Fibroblast of lung (primary cell): ENCODE measurements at regions not wholly inside any gene's neighbourhood (a gene's known extent, or its start where the extent isn't known, plus 50 kb on each side); places are given as distances from the start of the nearest gene placed in this dataset.

ENCODE experiments used
- DNase-seq, 2 donors: peaks; one replicate each; pipeline versions ENCODE4 v3.0.0 to v3.0.0-alpha.2; 2010; ENCODE audit warnings: low read depth in 2 of 2
- H2AFZ ChIP-seq: 2 replicates; pipeline ENCODE4 v1.5.1; 2012; ENCODE audit warnings: low read length, control low read depth, inconsistent platforms
- H3K27ac ChIP-seq: 2 replicates; pipeline ENCODE4 v1.5.1; 2011; ENCODE audit warnings: low read length, control low read depth; ENCODE audit not compliant: insufficient read depth
- H3K27me3 ChIP-seq: 2 replicates; pipeline ENCODE4 v1.5.1; 2011; ENCODE audit warnings: mild to moderate bottlenecking, low read length; ENCODE audit not compliant: control insufficient read depth, insufficient read depth
- H3K36me3 ChIP-seq: 2 replicates; pipeline ENCODE4 v1.5.1; 2011; ENCODE audit warnings: low read length; ENCODE audit not compliant: control insufficient read depth, insufficient read depth
- H3K4me1 ChIP-seq: 2 replicates; pipeline ENCODE4 v1.5.1; 2011; ENCODE audit warnings: low read length; ENCODE audit not compliant: control insufficient read depth, insufficient read depth; ENCODE audit errors: extremely low read depth
- H3K4me2 ChIP-seq: 2 replicates; pipeline ENCODE4 v1.5.1; 2011; ENCODE audit warnings: low read length, control low read depth; ENCODE audit not compliant: insufficient read depth; ENCODE audit errors: extremely low read depth
- H3K4me3 ChIP-seq, 4 experiments: fragments of 200-600 bp in 1 of 4; sonication (generic) in 1 of 4; replicated peaks in 1 of 4; 2 replicates each; pipeline ENCODE4 v1.5.1; 2011 to 2016; ENCODE audit warnings: low read length in 4 of 4, low read depth in 3 of 4, mild to moderate bottlenecking in 3 of 4, control low read depth in 2 of 4, inconsistent platforms in 1 of 4, mixed read lengths in 1 of 4; ENCODE audit not compliant: insufficient read depth in 1 of 4; ENCODE audit errors: control extremely low read depth in 1 of 4
- H3K79me2 ChIP-seq: 2 replicates; pipeline ENCODE4 v1.5.1; 2012; ENCODE audit warnings: mild to moderate bottlenecking, low read length, inconsistent platforms; ENCODE audit not compliant: control insufficient read depth, insufficient read depth
- H3K9ac ChIP-seq: 2 replicates; pipeline ENCODE4 v1.5.1; 2011; ENCODE audit warnings: mild to moderate bottlenecking, low read length, control low read depth; ENCODE audit not compliant: insufficient read depth
- H3K9me3 ChIP-seq: 2 replicates; pipeline ENCODE4 v1.5.1; 2012; ENCODE audit warnings: low read depth, low read length; ENCODE audit not compliant: control insufficient read depth, insufficient read depth
- H4K20me1 ChIP-seq: 2 replicates; pipeline ENCODE4 v1.5.1; 2011; ENCODE audit warnings: low read length; ENCODE audit not compliant: control insufficient read depth, insufficient read depth; ENCODE audit errors: extremely low read depth
- EZH2 ChIP-seq: IDR thresholded peaks from 2 replicates; pipeline ENCODE4 v1.5.1; 2012; ENCODE audit warnings: low read length, control low read depth, mild to moderate bottlenecking; ENCODE audit errors: missing control alignments
- TF ChIP-seq, protein P1 (sequence below), 2 donors: IDR thresholded peaks in 1 of 2; conservative IDR thresholded peaks in 1 of 2; 1 replicate in 1 of 2; 2 replicates in 1 of 2; pipeline ENCODE4 v1.5.1; 2011 to 2012; ENCODE audit warnings: low read length in 2 of 2, control low read depth in 1 of 2, inconsistent platforms in 1 of 2, low read depth in 1 of 2, mild to moderate bottlenecking in 1 of 2

DNA sequence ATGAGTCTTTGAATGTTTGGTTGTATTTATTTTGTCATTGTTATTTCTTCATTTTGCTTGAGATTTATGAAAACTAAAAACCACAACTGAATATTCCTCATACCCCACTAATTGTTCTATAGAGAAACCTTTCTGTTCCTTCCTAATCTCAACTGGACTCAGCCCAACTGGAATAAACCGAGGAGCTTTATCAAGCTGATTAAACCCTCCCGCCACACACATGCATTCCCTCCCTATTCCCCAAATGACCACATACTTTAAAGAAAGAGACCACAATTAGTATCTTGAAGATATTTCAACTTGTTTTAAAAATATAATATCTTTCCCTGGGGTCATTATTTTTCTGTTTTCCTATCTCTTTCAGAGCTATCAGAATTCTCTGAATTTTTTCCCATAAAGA is 107.5 kb downstream of the OSR1 start:
- Histone ChIP-seq H3K9ac (no peak overlapping the region), H3K27me3 (no peaks in the 10 kb centered on the region), H3K79me2 (no peaks in the 10 kb centered on the region), H4K20me1 (no peaks in the 10 kb centered on the region), H3K36me3 (no peaks in the 10 kb centered on the region), H3K27ac (no peak overlapping the region), H3K4me1 (peaks cover 5% of the 10 kb centered on the region), H3K4me2 (no peak overlapping the region), H3K4me3 (no peak overlapping the region), H3K9me3 (no peaks in the 10 kb centered on the region), H2AFZ (no peak overlapping the region)
- no peak for TF ChIP-seq EZH2
- TF ChIP-seq, protein P1, sequence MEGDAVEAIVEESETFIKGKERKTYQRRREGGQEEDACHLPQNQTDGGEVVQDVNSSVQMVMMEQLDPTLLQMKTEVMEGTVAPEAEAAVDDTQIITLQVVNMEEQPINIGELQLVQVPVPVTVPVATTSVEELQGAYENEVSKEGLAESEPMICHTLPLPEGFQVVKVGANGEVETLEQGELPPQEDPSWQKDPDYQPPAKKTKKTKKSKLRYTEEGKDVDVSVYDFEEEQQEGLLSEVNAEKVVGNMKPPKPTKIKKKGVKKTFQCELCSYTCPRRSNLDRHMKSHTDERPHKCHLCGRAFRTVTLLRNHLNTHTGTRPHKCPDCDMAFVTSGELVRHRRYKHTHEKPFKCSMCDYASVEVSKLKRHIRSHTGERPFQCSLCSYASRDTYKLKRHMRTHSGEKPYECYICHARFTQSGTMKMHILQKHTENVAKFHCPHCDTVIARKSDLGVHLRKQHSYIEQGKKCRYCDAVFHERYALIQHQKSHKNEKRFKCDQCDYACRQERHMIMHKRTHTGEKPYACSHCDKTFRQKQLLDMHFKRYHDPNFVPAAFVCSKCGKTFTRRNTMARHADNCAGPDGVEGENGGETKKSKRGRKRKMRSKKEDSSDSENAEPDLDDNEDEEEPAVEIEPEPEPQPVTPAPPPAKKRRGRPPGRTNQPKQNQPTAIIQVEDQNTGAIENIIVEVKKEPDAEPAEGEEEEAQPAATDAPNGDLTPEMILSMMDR (conservative IDR thresholded peaks at IDR 0.05 in 1 of 2, IDR thresholded peaks at IDR 0.05 in 1 of 2; ENCODE audit: low read depth in 1 of 2, low read length in 2 of 2), result no peak
- peak in 1 of 2 donors; percentile 48 for DNase-seq

DNA sequence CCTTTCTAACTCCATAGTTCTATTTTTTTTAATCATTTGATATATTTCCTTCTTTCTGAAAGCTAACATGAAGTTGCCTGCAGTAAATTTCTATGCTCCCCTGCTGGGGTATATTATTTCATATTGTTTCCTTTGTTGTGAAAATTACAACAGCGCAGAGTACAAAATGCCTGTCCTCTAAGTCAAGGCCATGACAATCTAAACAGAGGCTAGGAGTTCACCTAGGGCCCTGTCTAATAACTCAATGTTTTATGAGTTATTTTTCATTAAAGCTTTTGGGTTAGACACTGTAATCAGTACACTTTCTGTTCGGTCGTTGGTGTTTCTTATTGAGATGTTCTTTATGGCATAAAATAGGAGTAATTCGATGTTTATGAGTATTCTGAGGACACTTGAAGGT is 111.2 kb downstream of the OSR1 start:
- H3K9me3 ChIP-seq, result no peaks in the 10 kb centered on the region
- no peak overlapping the region for H3K27ac ChIP-seq
- H3K79me2 ChIP-seq, result no peaks in the 10 kb centered on the region
- H3K4me3 ChIP-seq, result no peak overlapping the region
- TF ChIP-seq, protein P1 (conservative IDR thresholded peaks at IDR 0.05 in 1 of 2, IDR thresholded peaks at IDR 0.05 in 1 of 2; ENCODE audit: low read depth in 1 of 2, low read length in 2 of 2), result no peak
- TF ChIP-seq EZH2, result no peak
- H3K9ac ChIP-seq, result no peak overlapping the region
- H2AFZ ChIP-seq, result no peak overlapping the region
- no peaks in the 10 kb centered on the region for H3K27me3 ChIP-seq
- no peak for DNase-seq
- no peaks in the 10 kb centered on the region for H3K36me3 ChIP-seq
- no peak overlapping the region for H3K4me2 ChIP-seq
- H3K4me1 ChIP-seq, result no peaks in the 10 kb centered on the region
- no peaks in the 10 kb centered on the region for H4K20me1 ChIP-seq

DNA sequence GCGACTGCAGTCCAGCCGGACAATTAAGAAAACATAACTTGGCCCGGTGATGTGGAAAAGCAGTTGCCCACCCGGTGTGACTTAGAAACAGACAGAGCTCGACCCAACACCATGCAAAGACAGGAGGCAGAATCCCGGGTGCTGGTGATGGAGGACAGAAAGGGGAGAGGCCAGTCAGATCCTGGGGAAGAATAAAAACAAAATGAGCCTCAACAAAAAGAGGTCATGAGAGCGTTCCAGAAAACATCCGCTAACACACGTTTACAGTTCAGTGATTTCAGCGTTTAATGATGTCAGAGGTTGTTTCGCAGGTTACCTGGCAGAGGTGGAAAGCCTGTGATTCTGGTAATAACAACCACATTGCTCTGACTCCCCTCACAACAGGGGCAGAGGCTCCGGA is 111.9 kb downstream of the OSR1 start:
- Histone ChIP-seq H3K36me3 (no peaks in the 10 kb centered on the region), H3K4me2 (no peak overlapping the region), H3K79me2 (no peaks in the 10 kb centered on the region), H3K27me3 (no peaks in the 10 kb centered on the region), H2AFZ (no peak overlapping the region), H3K9me3 (no peaks in the 10 kb centered on the region), H3K27ac (no peak overlapping the region), H3K4me1 (no peaks in the 10 kb centered on the region), H3K9ac (no peak overlapping the region), H4K20me1 (no peaks in the 10 kb centered on the region), H3K4me3 (no peak overlapping the region)
- TF ChIP-seq EZH2, result no peak
- TF ChIP-seq, protein P1 (conservative IDR thresholded peaks at IDR 0.05 in 1 of 2, IDR thresholded peaks at IDR 0.05 in 1 of 2; ENCODE audit: low read depth in 1 of 2, low read length in 2 of 2), result no peak
- DNase-seq, result no peak
